OCI-LY1 (cell line): ENCODE measurements at regions not wholly inside any gene's neighbourhood (a gene's known extent, or its start where the extent isn't known, plus 50 kb on each side); places are given as distances from the start of the nearest gene placed in this dataset.

Experiments
- EZH2 ChIP-seq: fragments of 200-600 bp; sonication (generic), shearing (Covaris generic); IDR thresholded peaks from 2 replicates; pipeline ENCODE4 v1.8.0; 2017; ENCODE audit warnings: borderline replicate concordance, mixed run types, mild to moderate bottlenecking, antibody characterized with exemption, low read length, moderate library complexity, mixed read lengths
- TF ChIP-seq, protein P1 (sequence below): fragments of 200-600 bp; sonication (generic), shearing (Covaris generic); IDR thresholded peaks from 2 replicates; pipeline ENCODE4 v1.5.1; 2017; ENCODE audit warnings: mild to moderate bottlenecking, antibody characterized with exemption, low read length, moderate library complexity, mixed read lengths

DNA sequence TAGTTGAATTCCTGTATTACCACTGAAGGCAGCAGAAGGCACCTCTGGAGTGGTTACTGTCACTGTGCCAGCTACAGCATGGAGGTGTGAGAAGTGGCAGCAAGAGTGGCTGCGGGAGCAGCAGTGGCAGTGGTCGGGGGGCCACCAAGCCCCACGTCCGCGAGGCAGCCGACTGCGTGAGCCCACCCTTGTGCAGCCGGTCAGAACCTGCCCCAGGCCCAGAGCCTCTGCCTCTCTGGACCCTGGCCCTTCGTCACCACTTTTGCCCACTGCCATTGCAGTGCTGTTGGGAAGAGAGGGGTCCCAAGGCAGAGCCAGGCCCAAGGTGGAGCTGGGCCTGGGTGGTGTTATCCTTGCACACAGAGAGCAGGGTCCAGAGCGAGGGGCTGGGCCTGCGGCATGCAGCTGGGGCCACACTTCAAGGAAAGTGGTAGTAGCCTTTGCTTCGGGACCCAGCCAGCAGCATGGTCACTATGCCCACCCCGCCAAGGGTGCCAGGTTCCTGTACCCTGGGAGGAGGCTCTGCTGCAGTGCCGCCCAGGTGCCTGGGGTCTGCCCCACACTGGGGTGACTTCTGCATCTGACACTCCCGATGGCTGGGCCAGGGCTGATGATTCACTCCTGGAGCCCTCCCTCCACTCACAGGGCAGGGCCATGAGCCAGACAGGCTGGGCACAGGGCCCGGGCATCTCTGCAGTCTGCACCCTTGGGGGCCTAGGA lies 450.1 kb upstream of the LRATD1 start:
- TF ChIP-seq, protein P1, sequence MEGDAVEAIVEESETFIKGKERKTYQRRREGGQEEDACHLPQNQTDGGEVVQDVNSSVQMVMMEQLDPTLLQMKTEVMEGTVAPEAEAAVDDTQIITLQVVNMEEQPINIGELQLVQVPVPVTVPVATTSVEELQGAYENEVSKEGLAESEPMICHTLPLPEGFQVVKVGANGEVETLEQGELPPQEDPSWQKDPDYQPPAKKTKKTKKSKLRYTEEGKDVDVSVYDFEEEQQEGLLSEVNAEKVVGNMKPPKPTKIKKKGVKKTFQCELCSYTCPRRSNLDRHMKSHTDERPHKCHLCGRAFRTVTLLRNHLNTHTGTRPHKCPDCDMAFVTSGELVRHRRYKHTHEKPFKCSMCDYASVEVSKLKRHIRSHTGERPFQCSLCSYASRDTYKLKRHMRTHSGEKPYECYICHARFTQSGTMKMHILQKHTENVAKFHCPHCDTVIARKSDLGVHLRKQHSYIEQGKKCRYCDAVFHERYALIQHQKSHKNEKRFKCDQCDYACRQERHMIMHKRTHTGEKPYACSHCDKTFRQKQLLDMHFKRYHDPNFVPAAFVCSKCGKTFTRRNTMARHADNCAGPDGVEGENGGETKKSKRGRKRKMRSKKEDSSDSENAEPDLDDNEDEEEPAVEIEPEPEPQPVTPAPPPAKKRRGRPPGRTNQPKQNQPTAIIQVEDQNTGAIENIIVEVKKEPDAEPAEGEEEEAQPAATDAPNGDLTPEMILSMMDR: no peak
- TF ChIP-seq EZH2: no peak
